Trophoblast cell (in vitro differentiated cells and primary cell): ENCODE measurements at regions not wholly inside any gene's neighbourhood (a gene's known extent, or its start where the extent isn't known, plus 50 kb on each side); places are given as distances from the start of the nearest gene placed in this dataset.

Experiments used
- DNase-seq, 2 donors: peaks; one replicate each; pipeline ENCODE4 v3.0.0-alpha.2; 2016
- H2AFZ ChIP-seq: 2 replicates; pipeline ENCODE4 v1.6.1; 2013; ENCODE audit warnings: low read length, moderate library complexity, mild to moderate bottlenecking; ENCODE audit not compliant: insufficient read depth, poor library complexity
- H2AK5ac ChIP-seq: 2 replicates; pipeline ENCODE4 v1.6.1; 2013; ENCODE audit warnings: mild to moderate bottlenecking, low read length
- H2BK120ac ChIP-seq: 2 replicates; pipeline ENCODE4 v1.6.1; 2013; ENCODE audit warnings: low read length, mild to moderate bottlenecking, moderate library complexity; ENCODE audit not compliant: insufficient read depth, poor library complexity
- H2BK12ac ChIP-seq: 2 replicates; pipeline ENCODE4 v1.6.1; 2013; ENCODE audit warnings: mild to moderate bottlenecking, low read length, moderate library complexity
- H2BK5ac ChIP-seq: 2 replicates; pipeline ENCODE4 v1.6.1; 2013; ENCODE audit warnings: low read length, low read depth, moderate library complexity, mild to moderate bottlenecking; ENCODE audit not compliant: poor library complexity
- H3K14ac ChIP-seq: 2 replicates; pipeline ENCODE4 v1.6.1; 2013; ENCODE audit warnings: mild to moderate bottlenecking, low read length
- H3K18ac ChIP-seq: 2 replicates; pipeline ENCODE4 v1.6.1; 2013; ENCODE audit warnings: mild to moderate bottlenecking, low read length
- H3K23ac ChIP-seq: 2 replicates; pipeline ENCODE4 v1.6.1; 2013; ENCODE audit warnings: low read length
- H3K27ac ChIP-seq: 2 replicates; pipeline ENCODE4 v1.5.1; 2013; ENCODE audit warnings: low read depth, mild to moderate bottlenecking, inconsistent platforms, low read length, moderate library complexity
- H3K27me3 ChIP-seq: 2 replicates; pipeline ENCODE4 v1.6.1; 2013; ENCODE audit warnings: inconsistent platforms, mild to moderate bottlenecking, low read length, moderate library complexity; ENCODE audit not compliant: insufficient read depth
- H3K36me3 ChIP-seq, 2 experiments: 1 replicate in 1 of 2; 2 replicates in 1 of 2; pipeline ENCODE4 v1.6.1; 2013; ENCODE audit warnings: low read length in 2 of 2, mild to moderate bottlenecking in 2 of 2, moderate library complexity in 1 of 2; ENCODE audit not compliant: insufficient read depth in 2 of 2, control insufficient read depth in 1 of 2
- H3K4ac ChIP-seq: 2 replicates; pipeline ENCODE4 v1.6.1; 2013; ENCODE audit warnings: low read depth, mild to moderate bottlenecking, low read length, moderate library complexity
- H3K4me1 ChIP-seq, 2 experiments: 1 replicate in 1 of 2; 2 replicates in 1 of 2; pipeline ENCODE4 v1.6.1; 2013; ENCODE audit warnings: low read length in 2 of 2, mild to moderate bottlenecking in 2 of 2, moderate library complexity in 1 of 2; ENCODE audit not compliant: insufficient read depth in 2 of 2, control insufficient read depth in 1 of 2
- H3K4me2 ChIP-seq: 2 replicates; pipeline ENCODE4 v1.6.1; 2013; ENCODE audit warnings: inconsistent platforms, mild to moderate bottlenecking, low read length, moderate library complexity
- H3K4me3 ChIP-seq: 2 replicates; pipeline ENCODE4 v1.5.1; 2013; ENCODE audit warnings: mild to moderate bottlenecking, low read depth, low read length, inconsistent platforms
- H3K79me1 ChIP-seq: one replicate; pipeline ENCODE4 v1.6.1; 2013; ENCODE audit warnings: low read length
- H3K79me2 ChIP-seq: 2 replicates; pipeline ENCODE4 v1.6.1; 2013; ENCODE audit warnings: low read length, mild to moderate bottlenecking; ENCODE audit not compliant: control insufficient read depth, insufficient read depth, poor library complexity
- H3K9ac ChIP-seq: 2 replicates; pipeline ENCODE4 v1.6.1; 2013; ENCODE audit warnings: mild to moderate bottlenecking, low read length
- H3K9me3 ChIP-seq: 2 replicates; pipeline ENCODE4 v1.6.1; 2013; ENCODE audit warnings: low read depth, mild to moderate bottlenecking, control low read depth, inconsistent platforms, low read length; ENCODE audit not compliant: insufficient read depth
- H4K12ac ChIP-seq: 2 replicates; pipeline ENCODE4 v1.6.1; 2013; ENCODE audit warnings: low read depth, mild to moderate bottlenecking, low read length, moderate library complexity
- H4K8ac ChIP-seq: 2 replicates; pipeline ENCODE4 v1.6.1; 2013; ENCODE audit warnings: low read depth, mild to moderate bottlenecking, low read length, moderate library complexity
- H4K91ac ChIP-seq: one replicate; pipeline ENCODE4 v1.6.1; 2013; ENCODE audit warnings: low read depth, mild to moderate bottlenecking, low read length, moderate library complexity
- WGBS: extraction: QIAGEN DNeasy Blood & Tissue Kit; methylation state at CpG from one replicate; pipeline ENCODE4 v1.1.7; 2013; ENCODE audit warnings: missing lambda C conversion rate; ENCODE audit not compliant: insufficient read length, insufficient coverage; ENCODE audit errors: extremely low coverage; 5-methylcytosine and 5-hydroxymethylcytosine counted together

DNA sequence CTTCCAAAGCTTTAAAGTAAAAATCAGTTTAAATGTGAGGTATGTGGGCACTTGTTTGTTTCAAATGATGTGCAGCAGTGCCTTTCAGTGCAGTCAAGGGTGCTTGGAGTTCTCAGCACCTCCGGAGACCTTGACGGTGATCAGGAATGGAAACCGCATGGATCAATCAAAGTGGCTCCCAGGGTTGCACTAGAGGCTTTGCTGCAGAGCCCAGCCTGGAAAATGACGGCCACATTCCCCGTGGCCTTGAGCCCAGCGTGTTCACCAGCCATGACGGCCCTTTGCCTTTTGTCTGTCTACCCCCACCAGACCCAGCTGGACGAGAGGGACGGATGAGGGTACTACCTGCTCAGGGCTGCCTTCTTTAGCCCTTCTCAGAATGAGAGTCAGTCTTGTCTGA lies 320.0 kb downstream of the TEX29 start:
- Histone ChIP-seq H3K36me3 (no peaks in the 10 kb centered on the region), H4K8ac (no peak overlapping the region), H3K4me3 (no peak overlapping the region), H4K12ac (no peak overlapping the region), H3K23ac (no peak overlapping the region), H3K14ac (no peak overlapping the region), H2BK120ac (no peak overlapping the region), H3K9me3 (no peaks in the 10 kb centered on the region), H2AFZ (no peak overlapping the region), H3K79me2 (no peaks in the 10 kb centered on the region), H4K91ac (no peak overlapping the region), H3K27me3 (no peaks in the 10 kb centered on the region), H3K9ac (peak overlapping the region; percentile 19), H3K4ac (no peak overlapping the region), H3K27ac (no peak overlapping the region), H3K4me1 (no peaks in the 10 kb centered on the region), H3K18ac (no peak overlapping the region), H3K79me1 (no peaks in the 10 kb centered on the region), H3K4me2 (no peak overlapping the region), H2BK12ac (no peak overlapping the region), H2AK5ac (no peak overlapping the region), H2BK5ac (no peak overlapping the region)
- no CpG with 5 or more reads among the region's 9 CpGs for WGBS
- no peak for DNase-seq

GRCh38 chr13:111642156-111642767 lies 321.8 kb downstream of the TEX29 start:
- Histone ChIP-seq H3K4me3 (no peak overlapping the region), H3K23ac (no peak overlapping the region), H3K18ac (no peak overlapping the region), H2AFZ (no peak overlapping the region), H3K4me1 (no peaks in the 10 kb centered on the region), H3K36me3 (no peaks in the 10 kb centered on the region), H2BK5ac (no peak overlapping the region), H4K91ac (no peak overlapping the region), H4K12ac (no peak overlapping the region), H3K27ac (no peak overlapping the region), H3K9ac (no peak overlapping the region), H3K79me2 (no peaks in the 10 kb centered on the region), H2BK12ac (no peak overlapping the region), H2AK5ac (no peak overlapping the region), H2BK120ac (no peak overlapping the region), H3K14ac (no peak overlapping the region), H4K8ac (no peak overlapping the region), H3K4ac (no peak overlapping the region), H3K79me1 (no peaks in the 10 kb centered on the region), H3K4me2 (no peak overlapping the region), H3K27me3 (no peaks in the 10 kb centered on the region), H3K9me3 (no peaks in the 10 kb centered on the region)
- no CpG with 5 or more reads among the region's 12 CpGs for WGBS
- no peak for DNase-seq

- no peak overlapping the region for H3K4ac ChIP-seq
- no peak overlapping the region for H3K18ac ChIP-seq
- no peak overlapping the region for H3K23ac ChIP-seq
- no peak overlapping the region for H4K91ac ChIP-seq
- H3K27me3 ChIP-seq: no peaks in the 10 kb centered on the region
- no CpG with 5 or more reads among the region's 16 CpGs for WGBS
- H3K79me1 ChIP-seq: no peaks in the 10 kb centered on the region
- H3K14ac ChIP-seq: no peak overlapping the region
- H2AK5ac ChIP-seq: no peak overlapping the region
- H4K8ac ChIP-seq: no peak overlapping the region
- H3K9ac ChIP-seq: no peak overlapping the region
- no peak overlapping the region for H3K27ac ChIP-seq
- no peak overlapping the region for H2AFZ ChIP-seq
- no peaks in the 10 kb centered on the region for H3K79me2 ChIP-seq
- DNase-seq: no peak
- H3K4me2 ChIP-seq: no peak overlapping the region
- H2BK120ac ChIP-seq: no peak overlapping the region
- H3K4me3 ChIP-seq: no peak overlapping the region
- H4K12ac ChIP-seq: no peak overlapping the region
- H3K36me3 ChIP-seq: no peaks in the 10 kb centered on the region
- H3K4me1 ChIP-seq: no peaks in the 10 kb centered on the region
- no peak overlapping the region for H2BK5ac ChIP-seq
- no peaks in the 10 kb centered on the region for H3K9me3 ChIP-seq
- no peak overlapping the region for H2BK12ac ChIP-seq
Observed at GRCh38 chr13:111644750-111645149, 324.3 kb downstream of the TEX29 start.

- H3K36me3 ChIP-seq: no peaks in the 10 kb centered on the region
- H3K79me2 ChIP-seq: no peaks in the 10 kb centered on the region
- H3K27me3 ChIP-seq: no peaks in the 10 kb centered on the region
- no peak overlapping the region for H3K9ac ChIP-seq
- no peak overlapping the region for H3K4ac ChIP-seq
- H2AK5ac ChIP-seq: no peak overlapping the region
- no peaks in the 10 kb centered on the region for H3K79me1 ChIP-seq
- no peak overlapping the region for H2AFZ ChIP-seq
- no peak overlapping the region for H3K4me2 ChIP-seq
- DNase-seq: no peak
- H4K12ac ChIP-seq: no peak overlapping the region
- H3K18ac ChIP-seq: no peak overlapping the region
- no CpG with 5 or more reads among the region's 12 CpGs for WGBS
- H3K4me1 ChIP-seq: no peaks in the 10 kb centered on the region
- H3K27ac ChIP-seq: no peak overlapping the region
- no peak overlapping the region for H3K4me3 ChIP-seq
- no peak overlapping the region for H2BK5ac ChIP-seq
- no peak overlapping the region for H2BK12ac ChIP-seq
- no peaks in the 10 kb centered on the region for H3K9me3 ChIP-seq
- no peak overlapping the region for H4K91ac ChIP-seq
- no peak overlapping the region for H3K14ac ChIP-seq
- H2BK120ac ChIP-seq: no peak overlapping the region
- no peak overlapping the region for H3K23ac ChIP-seq
- H4K8ac ChIP-seq: no peak overlapping the region
Observed at GRCh38 chr13:111645198-111645597, 324.8 kb downstream of the TEX29 start.
